ENCODE measurements at regions not wholly inside any gene's neighbourhood (a gene's known extent, or its start where the extent isn't known, plus 50 kb on each side); places are given as distances from the start of the nearest gene placed in this dataset.

GRCh38 chr20:18989736-18990474 lies 176.3 kb downstream of the SCP2D1 start:
- CTCF ChIA-PET, result no interaction called here
- no peak for TF ChIP-seq CTCF (IDR thresholded peaks at IDR 0.05)
- Mint-ChIP-seq H3K4me1 (ENCODE audit: low read depth) (no peaks in the 10 kb centered on the region), H3K4me3 (no peak overlapping the region), H3K27me3 (peaks cover 7% of the 10 kb centered on the region), H3K9me3 (peaks cover 2% of the 10 kb centered on the region), H3K27ac (no peak overlapping the region), H3K36me3 (ENCODE audit: low read depth) (no peaks in the 10 kb centered on the region)
- ATAC-seq (no peak), DNase-seq (no peak)
- POLR2A ChIA-PET, result no interaction called here
- intact Hi-C loops (cut with micrococcal nuclease), result no loop called here

GRCh38 chr20:18991012-18991411 lies 177.4 kb downstream of the SCP2D1 start:
- CTCF ChIA-PET, result no interaction called here
- H3K27me3 Mint-ChIP-seq, result peaks cover 7% of the 10 kb centered on the region
- H3K4me1 Mint-ChIP-seq (ENCODE audit: low read depth), result no peaks in the 10 kb centered on the region
- DNase-seq (no peak), ATAC-seq (no peak)
- H3K4me3 Mint-ChIP-seq, result no peak overlapping the region
- H3K36me3 Mint-ChIP-seq (ENCODE audit: low read depth), result no peaks in the 10 kb centered on the region
- peaks cover 2% of the 10 kb centered on the region for H3K9me3 Mint-ChIP-seq
- H3K27ac Mint-ChIP-seq, result no peak overlapping the region
- intact Hi-C loops (cut with micrococcal nuclease), result no loop called here
- no peak for TF ChIP-seq CTCF (IDR thresholded peaks at IDR 0.05)
- POLR2A ChIA-PET, result no interaction called here

GRCh38 chr20:18992418-18992817 lies 178.8 kb downstream of the SCP2D1 start:
- H3K4me1 Mint-ChIP-seq (ENCODE audit: low read depth), result no peaks in the 10 kb centered on the region
- H3K36me3 Mint-ChIP-seq (ENCODE audit: low read depth), result no peaks in the 10 kb centered on the region
- intact Hi-C loops (cut with micrococcal nuclease), result no loop called here
- CTCF ChIA-PET, result no interaction called here
- POLR2A ChIA-PET, result no interaction called here
- H3K4me3 Mint-ChIP-seq, result no peak overlapping the region
- H3K9me3 Mint-ChIP-seq, result peaks cover 2% of the 10 kb centered on the region
- DNase-seq (no peak), ATAC-seq (no peak)
- no peak overlapping the region for H3K27ac Mint-ChIP-seq
- H3K27me3 Mint-ChIP-seq, result peaks cover 5% of the 10 kb centered on the region
- TF ChIP-seq CTCF (IDR thresholded peaks at IDR 0.05), result no peak

- ChIA-PET POLR2A (no interaction called here), CTCF (interaction anchor here (1.6 kb wide), 1 partner anchor 11 kb away, joined by 4 read pairs; no protein-coding TSS in a partner anchor)
- no peak for TF ChIP-seq CTCF (IDR thresholded peaks at IDR 0.05)
- H3K27me3 Mint-ChIP-seq, result peaks cover 5% of the 10 kb centered on the region
- H3K4me3 Mint-ChIP-seq, result no peak overlapping the region
- no peak overlapping the region for H3K27ac Mint-ChIP-seq
- DNase-seq (no peak), ATAC-seq (no peak)
- intact Hi-C loops (cut with micrococcal nuclease), result no loop called here
- peaks cover 2% of the 10 kb centered on the region for H3K9me3 Mint-ChIP-seq
- no peaks in the 10 kb centered on the region for H3K36me3 Mint-ChIP-seq (ENCODE audit: low read depth)
- no peaks in the 10 kb centered on the region for H3K4me1 Mint-ChIP-seq (ENCODE audit: low read depth)
Measured at GRCh38 chr20:18995455-18995854, 181.9 kb downstream of the SCP2D1 start.

- TF ChIP-seq CTCF (IDR thresholded peaks at IDR 0.05), result no peak
- Mint-ChIP-seq H3K36me3 (ENCODE audit: low read depth) (no peaks in the 10 kb centered on the region), H3K4me1 (ENCODE audit: low read depth) (no peaks in the 10 kb centered on the region), H3K27ac (no peak overlapping the region), H3K27me3 (peaks cover 5% of the 10 kb centered on the region), H3K4me3 (no peak overlapping the region), H3K9me3 (no peaks in the 10 kb centered on the region)
- DNase-seq (no peak), ATAC-seq (no peak)
- POLR2A ChIA-PET, result interaction anchor here (0.7 kb wide), 1 partner anchor 273 kb away, joined by 3 read pairs; no protein-coding TSS in a partner anchor
- CTCF ChIA-PET, result no interaction called here
- intact Hi-C loops (cut with micrococcal nuclease), result no loop called here
Measured at GRCh38 chr20:18999086-18999485, 185.5 kb downstream of the SCP2D1 start.
